D721Med (cell line): ENCODE measurements at regions not wholly inside any gene's neighbourhood (a gene's known extent, or its start where the extent isn't known, plus 50 kb on each side); places are given as distances from the start of the nearest gene placed in this dataset.
A peak's percentile ranks its signal among the peaks of the same experiment; 100 is the strongest.

Experiments
- DNase-seq: peaks from one replicate; pipeline ENCODE4 v3.0.0; 2011; ENCODE audit warnings: low spot score; ENCODE audit not compliant: insufficient read length
- FAIRE-seq: peaks from 2 replicates; lab custom pipeline; 2011; peaks lifted over from hg19 to GRCh38; lab: Jason Lieb, UNC
- TF ChIP-seq, protein P1 (sequence below): IDR thresholded peaks from 2 replicates; pipeline ENCODE4 v1.5.1; 2012; ENCODE audit warnings: mild to moderate bottlenecking, control low read depth; ENCODE audit not compliant: insufficient read depth; ENCODE audit errors: missing control alignments

DNA sequence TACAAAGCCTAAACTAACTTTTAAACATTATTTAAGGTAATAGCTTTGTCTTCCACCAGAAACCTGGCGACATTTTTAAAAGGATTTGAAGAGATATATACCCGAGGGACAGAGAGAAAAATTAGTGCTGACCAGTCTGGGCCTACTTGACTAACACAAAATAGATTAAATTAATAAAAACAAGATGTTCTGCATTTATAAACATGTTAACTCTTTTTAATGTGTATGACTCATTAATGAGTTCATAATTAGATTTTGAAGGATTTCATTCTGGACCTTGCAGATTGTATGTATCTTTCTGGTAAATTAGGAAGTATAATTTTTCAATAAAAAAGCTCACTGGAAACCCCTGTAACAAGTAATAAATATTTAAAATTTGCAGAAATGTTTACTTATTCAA is 459.1 kb upstream of the CDH9 start:
- DNase-seq (no peak), FAIRE-seq (no peak)
- TF ChIP-seq, protein P1, sequence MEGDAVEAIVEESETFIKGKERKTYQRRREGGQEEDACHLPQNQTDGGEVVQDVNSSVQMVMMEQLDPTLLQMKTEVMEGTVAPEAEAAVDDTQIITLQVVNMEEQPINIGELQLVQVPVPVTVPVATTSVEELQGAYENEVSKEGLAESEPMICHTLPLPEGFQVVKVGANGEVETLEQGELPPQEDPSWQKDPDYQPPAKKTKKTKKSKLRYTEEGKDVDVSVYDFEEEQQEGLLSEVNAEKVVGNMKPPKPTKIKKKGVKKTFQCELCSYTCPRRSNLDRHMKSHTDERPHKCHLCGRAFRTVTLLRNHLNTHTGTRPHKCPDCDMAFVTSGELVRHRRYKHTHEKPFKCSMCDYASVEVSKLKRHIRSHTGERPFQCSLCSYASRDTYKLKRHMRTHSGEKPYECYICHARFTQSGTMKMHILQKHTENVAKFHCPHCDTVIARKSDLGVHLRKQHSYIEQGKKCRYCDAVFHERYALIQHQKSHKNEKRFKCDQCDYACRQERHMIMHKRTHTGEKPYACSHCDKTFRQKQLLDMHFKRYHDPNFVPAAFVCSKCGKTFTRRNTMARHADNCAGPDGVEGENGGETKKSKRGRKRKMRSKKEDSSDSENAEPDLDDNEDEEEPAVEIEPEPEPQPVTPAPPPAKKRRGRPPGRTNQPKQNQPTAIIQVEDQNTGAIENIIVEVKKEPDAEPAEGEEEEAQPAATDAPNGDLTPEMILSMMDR = no peak

DNA sequence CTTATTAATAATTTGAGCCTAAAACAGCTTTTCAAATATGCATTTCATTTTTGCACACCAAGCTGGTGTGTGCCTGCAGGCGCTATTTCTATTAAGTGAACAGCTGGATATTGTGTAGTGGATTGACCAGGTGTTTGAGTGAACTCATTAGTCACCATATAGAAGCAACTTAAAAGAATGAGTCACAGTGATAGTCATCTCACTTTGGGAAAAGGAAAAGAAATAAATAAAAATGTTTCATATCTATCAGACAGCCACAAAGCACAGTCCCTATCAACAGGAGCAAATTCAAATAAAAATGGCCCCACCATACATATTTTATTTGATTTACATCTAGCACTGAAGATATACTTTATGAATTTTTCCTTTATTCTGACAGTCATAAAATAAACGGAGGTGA is 456.5 kb upstream of the CDH9 start:
- TF ChIP-seq, protein P1 = no peak
- FAIRE-seq = no peak
- DNase-seq = no peak

DNA sequence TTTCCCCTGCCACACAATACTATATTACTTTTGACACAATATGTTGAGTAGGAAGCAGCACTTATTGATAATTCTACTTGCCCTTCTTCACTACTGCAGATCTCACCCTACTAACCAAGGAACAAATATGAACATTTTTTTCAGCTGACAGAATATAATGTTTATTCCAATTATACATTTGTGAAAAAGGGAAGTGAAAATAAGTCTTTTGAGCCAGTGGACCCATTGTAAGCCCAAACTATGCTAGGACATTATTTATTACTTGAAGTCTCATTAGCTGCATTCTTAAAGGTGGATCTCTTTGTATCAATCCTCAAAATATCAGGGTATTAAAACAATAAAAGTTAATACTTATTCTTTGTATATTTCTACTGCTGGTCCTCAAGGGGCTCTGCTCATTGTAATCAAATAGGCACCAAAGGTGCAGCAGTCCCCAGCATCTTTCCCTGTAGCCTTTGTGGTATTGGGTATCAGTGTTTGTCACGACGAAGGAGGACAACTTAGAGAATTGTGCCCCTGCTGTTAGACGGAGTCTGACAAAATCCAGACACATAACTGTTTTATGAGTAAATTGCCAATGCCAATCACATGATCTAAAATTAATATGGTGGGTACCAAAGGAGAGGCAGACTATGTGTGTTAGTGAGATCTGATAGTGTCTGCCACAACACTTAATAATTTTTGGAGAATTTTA is 453.5 kb upstream of the CDH9 start:
- FAIRE-seq (no peak), DNase-seq (no peak)
- TF ChIP-seq, protein P1 = no peak

- FAIRE-seq = peak; percentile 16
- TF ChIP-seq, protein P1 = no peak
- no peak for DNase-seq
Measured at GRCh38 chr5:27491047-27491446, 452.7 kb upstream of the CDH9 start.

GRCh38 chr5:27489701-27490100 is 451.3 kb upstream of the CDH9 start:
- FAIRE-seq = no peak
- DNase-seq = no peak
- TF ChIP-seq, protein P1 = no peak

GRCh38 chr5:27482663-27483062 is 444.3 kb upstream of the CDH9 start:
- no peak for FAIRE-seq
- DNase-seq = no peak
- TF ChIP-seq, protein P1 = no peak

GRCh38 chr5:27479859-27480258 is 441.5 kb upstream of the CDH9 start:
- TF ChIP-seq, protein P1 = no peak
- DNase-seq = no peak
- no peak for FAIRE-seq
